ENCODE measurements at regions not wholly inside any gene's neighbourhood (a gene's known extent, or its start where the extent isn't known, plus 50 kb on each side); places are given as distances from the start of the nearest gene placed in this dataset.

GRCh38 chr6:126227833-126228702 is 111.8 kb upstream of the CENPW start:
- no peak for TF ChIP-seq CTCF (IDR thresholded peaks at IDR 0.05)
- TF ChIP-seq POLR2A (IDR thresholded peaks at IDR 0.05) = no peak
- no peak for TF ChIP-seq POLR2AphosphoS5 (IDR thresholded peaks at IDR 0.05)
